Activated B cell treated with CpG ODN at 0.5 μM for 24 hours (primary cell): ENCODE measurements at regions not wholly inside any gene's neighbourhood (a gene's known extent, or its start where the extent isn't known, plus 50 kb on each side); places are given as distances from the start of the nearest gene placed in this dataset.

Experiments
- ATAC-seq: fragments of 200-7000 bp; cut with Tn5 transposase; one replicate; pipeline ENCODE4 v1.10.0; 2021; ENCODE audit warnings: low read depth, mild to moderate bottlenecking, moderate library complexity
- CTCF ChIA-PET: fragments of 350-600 bp; sonication (Branson Sonifier 250); formaldehyde crosslinking; loops from one replicate; lab custom pipeline; 2021; ENCODE audit warnings: antibody characterized with exemption; lab: Charles Lee
- POLR2A ChIA-PET: fragments of 350-600 bp; sonication (Branson Sonifier 250); formaldehyde crosslinking; loops from one replicate; lab custom pipeline; 2021; ENCODE audit warnings: antibody characterized with exemption; lab: Charles Lee
- DNase-seq: peaks from one replicate; pipeline ENCODE4 v3.0.0; 2022
- H3K27ac Mint-ChIP-seq: one replicate; pipeline ENCODE4 v1.8.0; 2020; ENCODE audit warnings: mixed read lengths
- H3K27me3 Mint-ChIP-seq: one replicate; pipeline ENCODE4 v1.8.0; 2021; ENCODE audit warnings: mixed read lengths
- H3K36me3 Mint-ChIP-seq: one replicate; pipeline ENCODE4 v1.8.0; 2021; ENCODE audit warnings: low read depth, mixed read lengths
- H3K4me1 Mint-ChIP-seq: one replicate; pipeline ENCODE4 v1.8.0; 2021; ENCODE audit warnings: mixed read lengths
- H3K4me3 Mint-ChIP-seq: one replicate; pipeline ENCODE4 v1.8.0; 2020; ENCODE audit warnings: mild to moderate bottlenecking, mixed read lengths
- H3K9me3 Mint-ChIP-seq: one replicate; pipeline ENCODE4 v1.8.0; 2020; ENCODE audit warnings: mixed read lengths
- intact Hi-C: fragments of 100-400 bp; cut with micrococcal nuclease; formaldehyde crosslinking; loops from one replicate; pipeline ENCODE4 v1.15.1; 2024
- TF ChIP-seq, protein P1 (sequence below): fragments of 200-600 bp; IDR thresholded peaks from one replicate; pipeline ENCODE4 v1.8.0; 2022; ENCODE audit warnings: antibody characterized with exemption, mild to moderate bottlenecking

DNA sequence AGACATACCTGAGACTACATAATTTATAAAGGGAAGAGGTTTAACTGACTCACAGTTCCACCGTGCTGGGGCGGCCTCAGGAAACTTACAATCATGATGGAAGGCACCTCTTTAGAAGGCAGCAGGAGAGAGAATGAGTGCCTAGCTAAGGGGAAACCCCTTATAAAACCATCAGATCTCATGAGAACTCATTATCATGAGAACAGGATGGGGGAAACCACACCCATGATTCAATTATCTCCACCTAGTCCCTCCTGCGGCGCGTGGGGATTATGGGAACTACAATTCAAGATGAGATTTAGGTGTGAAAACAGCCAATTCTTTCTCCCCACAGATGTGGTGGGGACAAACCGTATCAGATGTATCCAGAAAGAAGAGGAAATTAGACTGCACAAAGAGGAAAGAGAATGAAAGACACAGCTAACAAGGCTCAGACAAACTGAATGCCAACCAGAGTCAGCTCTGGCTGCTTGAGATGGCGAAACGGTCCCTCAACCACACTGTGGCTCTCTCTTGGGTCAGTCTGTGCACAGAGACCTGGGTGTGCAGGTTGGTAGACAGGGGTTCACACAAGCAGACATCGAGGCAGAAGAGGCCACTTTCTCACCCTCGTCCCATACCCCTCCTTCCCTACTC lies 375.6 kb downstream of the SFMBT2 start:
- Mint-ChIP-seq H3K36me3 (no peaks in the 10 kb centered on the region), H3K4me3 (no peak overlapping the region), H3K9me3 (peaks cover 2% of the 10 kb centered on the region), H3K27me3 (peaks cover 3% of the 10 kb centered on the region), H3K27ac (no peak overlapping the region), H3K4me1 (peaks cover 6% of the 10 kb centered on the region)
- DNase-seq = no peak
- TF ChIP-seq, protein P1, sequence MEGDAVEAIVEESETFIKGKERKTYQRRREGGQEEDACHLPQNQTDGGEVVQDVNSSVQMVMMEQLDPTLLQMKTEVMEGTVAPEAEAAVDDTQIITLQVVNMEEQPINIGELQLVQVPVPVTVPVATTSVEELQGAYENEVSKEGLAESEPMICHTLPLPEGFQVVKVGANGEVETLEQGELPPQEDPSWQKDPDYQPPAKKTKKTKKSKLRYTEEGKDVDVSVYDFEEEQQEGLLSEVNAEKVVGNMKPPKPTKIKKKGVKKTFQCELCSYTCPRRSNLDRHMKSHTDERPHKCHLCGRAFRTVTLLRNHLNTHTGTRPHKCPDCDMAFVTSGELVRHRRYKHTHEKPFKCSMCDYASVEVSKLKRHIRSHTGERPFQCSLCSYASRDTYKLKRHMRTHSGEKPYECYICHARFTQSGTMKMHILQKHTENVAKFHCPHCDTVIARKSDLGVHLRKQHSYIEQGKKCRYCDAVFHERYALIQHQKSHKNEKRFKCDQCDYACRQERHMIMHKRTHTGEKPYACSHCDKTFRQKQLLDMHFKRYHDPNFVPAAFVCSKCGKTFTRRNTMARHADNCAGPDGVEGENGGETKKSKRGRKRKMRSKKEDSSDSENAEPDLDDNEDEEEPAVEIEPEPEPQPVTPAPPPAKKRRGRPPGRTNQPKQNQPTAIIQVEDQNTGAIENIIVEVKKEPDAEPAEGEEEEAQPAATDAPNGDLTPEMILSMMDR = no peak
- ATAC-seq = no peak
- ChIA-PET POLR2A (no interaction called here), CTCF (no interaction called here)
- intact Hi-C loops = no loop called here

DNA sequence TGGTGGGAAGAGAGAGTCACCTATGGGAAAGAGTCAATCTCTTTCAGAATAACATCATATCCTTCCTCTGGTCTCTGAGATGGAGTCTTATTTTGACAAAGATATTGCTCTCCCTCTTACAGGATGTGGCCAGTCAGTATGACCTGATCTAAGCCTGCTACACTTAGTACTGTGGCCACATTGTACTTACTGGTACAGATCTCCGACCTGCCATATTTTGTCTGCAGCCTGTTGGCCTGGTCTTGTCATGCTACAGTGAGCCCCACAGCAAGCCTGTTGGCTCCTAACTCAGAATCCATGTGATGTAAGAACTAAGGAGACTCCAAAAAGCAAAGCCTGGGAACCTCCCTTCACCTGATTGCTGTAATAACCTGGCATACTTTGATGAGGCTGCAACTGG lies 377.8 kb downstream of the SFMBT2 start:
- CTCF ChIA-PET = no interaction called here
- POLR2A ChIA-PET = no interaction called here
- intact Hi-C loops = no loop called here
- Mint-ChIP-seq H3K36me3 (no peaks in the 10 kb centered on the region), H3K27me3 (peaks cover 2% of the 10 kb centered on the region), H3K4me1 (peaks cover 6% of the 10 kb centered on the region), H3K27ac (no peak overlapping the region), H3K9me3 (peaks cover 2% of the 10 kb centered on the region), H3K4me3 (no peak overlapping the region)
- TF ChIP-seq, protein P1 = no peak
- DNase-seq = no peak
- no peak for ATAC-seq

DNA sequence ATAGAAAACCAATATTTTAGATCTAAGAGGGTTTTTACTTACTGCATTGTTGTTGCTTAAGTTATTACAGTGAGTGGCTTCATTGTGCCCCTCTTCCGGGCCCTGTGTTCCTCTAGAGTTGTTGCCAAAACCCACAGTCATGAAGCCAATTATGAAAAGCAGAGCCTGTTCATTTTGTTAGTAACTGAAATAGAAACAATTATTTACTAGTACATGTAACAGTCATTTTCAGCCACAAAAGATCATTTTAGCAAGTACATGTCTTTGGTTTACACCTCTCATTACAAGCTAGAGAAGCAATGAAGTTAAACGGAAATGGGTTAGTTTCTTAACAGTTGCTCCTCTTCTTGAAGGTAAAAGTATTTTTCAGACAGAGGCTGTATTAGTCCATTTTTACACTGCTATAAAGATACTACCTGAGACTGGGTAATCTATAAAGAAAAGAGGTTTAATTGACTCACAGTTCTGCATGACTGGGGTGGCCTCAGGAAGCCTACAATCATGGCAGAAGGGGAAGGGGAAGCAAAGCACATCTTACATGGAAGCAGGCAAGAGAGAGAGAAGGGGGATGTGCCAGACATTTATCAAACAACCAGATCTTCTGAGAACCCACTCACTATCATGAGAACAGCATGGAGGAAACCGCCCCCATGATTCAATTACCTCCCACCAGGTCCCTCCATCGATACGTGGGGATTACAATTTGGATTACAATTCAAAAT lies 380.5 kb downstream of the SFMBT2 start:
- POLR2A ChIA-PET = no interaction called here
- DNase-seq = no peak
- peaks cover 2% of the 10 kb centered on the region for H3K27me3 Mint-ChIP-seq
- H3K4me3 Mint-ChIP-seq = no peak overlapping the region
- CTCF ChIA-PET = no interaction called here
- no peak for ATAC-seq
- intact Hi-C loops = no loop called here
- H3K36me3 Mint-ChIP-seq = no peaks in the 10 kb centered on the region
- H3K4me1 Mint-ChIP-seq = peaks cover 6% of the 10 kb centered on the region
- peaks cover 2% of the 10 kb centered on the region for H3K9me3 Mint-ChIP-seq
- H3K27ac Mint-ChIP-seq = no peak overlapping the region
- TF ChIP-seq, protein P1 = no peak

DNA sequence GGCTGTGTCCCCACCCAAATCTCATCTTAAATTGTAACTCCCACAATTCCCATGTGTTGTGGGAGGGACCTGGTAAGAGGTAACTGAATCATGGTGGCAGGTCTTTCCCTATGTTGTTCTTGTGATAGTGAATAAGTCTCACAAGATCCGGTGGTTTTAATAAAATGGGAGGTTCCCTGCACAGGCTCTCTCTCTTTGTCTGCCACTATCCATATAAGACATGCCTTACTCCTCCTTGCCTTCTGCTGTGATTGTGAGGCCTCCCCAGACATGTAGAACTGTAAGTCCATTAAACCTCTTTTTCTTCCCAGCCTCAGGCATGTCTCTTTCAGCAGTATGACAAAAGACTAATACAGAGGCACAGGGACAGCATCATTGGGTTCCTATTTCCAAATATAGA lies 381.2 kb downstream of the SFMBT2 start:
- intact Hi-C loops = no loop called here
- Mint-ChIP-seq H3K27ac (no peak overlapping the region), H3K4me3 (no peak overlapping the region), H3K36me3 (no peaks in the 10 kb centered on the region), H3K27me3 (peaks cover 2% of the 10 kb centered on the region), H3K9me3 (peaks cover 2% of the 10 kb centered on the region), H3K4me1 (no peaks in the 10 kb centered on the region)
- no peak for ATAC-seq
- POLR2A ChIA-PET = no interaction called here
- CTCF ChIA-PET = no interaction called here
- DNase-seq = no peak
- TF ChIP-seq, protein P1 = no peak

DNA sequence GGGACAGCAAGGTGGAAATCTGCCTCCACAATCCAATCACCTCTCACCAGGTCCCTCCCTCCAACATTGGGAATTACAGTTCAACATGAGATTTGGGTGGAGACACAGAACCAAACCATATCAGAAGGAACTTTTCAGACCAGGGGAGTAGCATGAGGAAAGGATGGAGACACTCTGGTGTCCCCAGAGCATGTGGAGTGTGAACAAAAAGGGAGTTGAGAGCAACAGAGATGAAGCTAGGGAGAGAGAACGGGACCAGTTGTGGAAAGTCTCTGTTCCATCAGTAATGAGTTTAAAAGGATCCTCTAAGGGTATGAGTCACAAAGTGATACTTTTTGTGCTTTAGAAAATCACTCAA lies 382.0 kb downstream of the SFMBT2 start:
- H3K36me3 Mint-ChIP-seq = no peaks in the 10 kb centered on the region
- ChIA-PET CTCF (no interaction called here), POLR2A (no interaction called here)
- TF ChIP-seq, protein P1 = no peak
- no peak for DNase-seq
- H3K27me3 Mint-ChIP-seq = peaks cover 2% of the 10 kb centered on the region
- H3K4me1 Mint-ChIP-seq = no peaks in the 10 kb centered on the region
- no peak overlapping the region for H3K27ac Mint-ChIP-seq
- no peak for ATAC-seq
- peaks cover 2% of the 10 kb centered on the region for H3K9me3 Mint-ChIP-seq
- intact Hi-C loops = no loop called here
- no peak overlapping the region for H3K4me3 Mint-ChIP-seq
